Fibroblast of villous mesenchyme (primary cell): ENCODE measurements at regions not wholly inside any gene's neighbourhood (a gene's known extent, or its start where the extent isn't known, plus 50 kb on each side); places are given as distances from the start of the nearest gene placed in this dataset.

ENCODE experiments used
- DNase-seq: peaks from one replicate; pipeline ENCODE4 v3.0.0-alpha.2; 2010; ENCODE audit warnings: low read depth
- H3K4me3 ChIP-seq: 2 replicates; pipeline ENCODE4 v1.5.1; 2011; ENCODE audit warnings: low read depth, mild to moderate bottlenecking, low read length
- CTCF ChIP-seq: IDR thresholded peaks from 2 replicates; pipeline ENCODE4 v1.5.1; 2012; ENCODE audit warnings: low read depth, mild to moderate bottlenecking, low read length; ENCODE audit not compliant: insufficient read depth

GRCh38 chr10:3872712-3873329 lies 87.8 kb upstream of the KLF6 start:
- no peak for DNase-seq
- no peak overlapping the region for H3K4me3 ChIP-seq
- TF ChIP-seq CTCF: no peak

- DNase-seq: no peak
- no peak overlapping the region for H3K4me3 ChIP-seq
- no peak for TF ChIP-seq CTCF
Observed at GRCh38 chr10:3871424-3871996, 86.5 kb upstream of the KLF6 start.

GRCh38 chr10:3869036-3869435 lies 84.0 kb upstream of the KLF6 start:
- DNase-seq: no peak
- no peak for TF ChIP-seq CTCF

GRCh38 chr10:3868271-3868664 lies 83.3 kb upstream of the KLF6 start:
- H3K4me3 ChIP-seq: no peak overlapping the region
- TF ChIP-seq CTCF: no peak
- no peak for DNase-seq

More at GRCh38 chr10:3869036-3869435, 84.0 kb upstream of the KLF6 start:
- H3K4me3 ChIP-seq: no peak overlapping the region

GRCh38 chr10:3867454-3868270 lies 82.7 kb upstream of the KLF6 start:
- no peak for TF ChIP-seq CTCF
- no peak overlapping the region for H3K4me3 ChIP-seq
- DNase-seq: peak; percentile 24

- no peak for TF ChIP-seq CTCF
- H3K4me3 ChIP-seq: no peak overlapping the region
- DNase-seq: no peak
Observed at GRCh38 chr10:3866332-3866731, 81.3 kb upstream of the KLF6 start.
